Prostate gland (tissue), 2 donors: ENCODE measurements at regions not wholly inside any gene's neighbourhood (a gene's known extent, or its start where the extent isn't known, plus 50 kb on each side); places are given as distances from the start of the nearest gene placed in this dataset.
"Not testable (repeated sequence)": the region's sequence is repeated elsewhere in the genome, so short reads cannot be mapped to it uniquely, and the experiment has no call there.

Experiments
- DNase-seq: peaks from one replicate; pipeline ENCODE4 v3.0.0-alpha.2; 2019; ENCODE audit warnings: low spot score
- H3K27ac ChIP-seq, 2 donors: fragments of 200-600 bp; sonication (generic); 2 replicates each; pipeline ENCODE4 v1.5.1; 2017 to 2019
- H3K27me3 ChIP-seq: fragments of 200-600 bp; sonication (generic); replicated peaks from 2 replicates; pipeline ENCODE4 v1.5.1; 2019; ENCODE audit not compliant: insufficient read depth
- H3K36me3 ChIP-seq, 2 donors: fragments of 200-600 bp; sonication (generic); 1 replicate in 1 of 2; 2 replicates in 1 of 2; pipeline versions ENCODE4 v1.5.1 to v1.8.1; 2017 to 2019
- H3K4me1 ChIP-seq: fragments of 200-600 bp; sonication (generic); replicated peaks from 2 replicates; pipeline ENCODE4 v1.5.1; 2019
- H3K4me3 ChIP-seq, 2 donors: fragments of 200-600 bp; sonication (generic); 2 replicates each; pipeline ENCODE4 v1.5.1; 2017 to 2019
- H3K9me3 ChIP-seq: fragments of 200-600 bp; sonication (generic); 2 replicates; pipeline ENCODE4 v1.5.1; 2017
- POLR2A ChIP-seq: fragments of 450-650 bp; IDR thresholded peaks from one replicate; pipeline ENCODE4 v1.6.1; 2016; ENCODE audit warnings: antibody characterized with exemption, mild to moderate bottlenecking
- POLR2AphosphoS5 ChIP-seq: sonication (generic); formaldehyde crosslinking; IDR thresholded peaks from one replicate; pipeline ENCODE4 v1.6.1; 2017; ENCODE audit warnings: antibody characterized with exemption
- WGBS: methylation state at CpG from one replicate; pipeline ENCODE4 v1.1.5; 2018; 5-methylcytosine and 5-hydroxymethylcytosine counted together
- intact Hi-C: fragments of 100-400 bp; cut with DNase I; formaldehyde crosslinking; loops from one replicate; pipeline ENCODE4 v1.14.2; 2022
- TF ChIP-seq, protein P1 (sequence below), 4 experiments: fragments of 200-600 bp in 2 of 4; fragments of 450-650 bp in 2 of 4; sonication (generic) in 2 of 4; IDR thresholded peaks; 1 replicate in 3 of 4; 2 replicates in 1 of 4; pipeline ENCODE4 v1.5.1; 2016 to 2019; ENCODE audit warnings: antibody characterized with exemption in 4 of 4, mild to moderate bottlenecking in 2 of 4, moderate library complexity in 2 of 4

DNA sequence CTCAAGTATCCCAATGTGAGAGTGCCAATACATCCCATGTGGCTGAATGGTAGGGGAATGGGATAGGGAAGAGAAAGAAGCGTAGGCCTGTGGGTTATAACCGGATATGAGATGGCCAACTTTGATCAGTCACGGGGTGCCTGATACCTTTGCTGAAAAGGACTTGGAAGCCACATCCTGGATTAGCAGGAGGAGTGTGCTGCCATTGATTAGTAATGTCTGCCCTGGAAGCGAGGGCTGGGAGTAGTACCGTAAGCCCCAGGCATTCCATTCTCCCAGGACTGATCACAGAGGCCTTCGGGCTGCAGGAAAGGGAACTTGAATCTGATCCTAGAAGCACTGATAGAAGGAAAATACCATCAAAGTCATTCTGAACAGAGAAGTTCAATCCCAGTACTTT, 218.5 kb downstream of the TFCP2L1 start:
- Histone ChIP-seq H3K27ac (no peak overlapping the region), H3K9me3 (no peaks in the 10 kb centered on the region), H3K4me1 (no peaks in the 10 kb centered on the region), H3K36me3 (no peaks in the 10 kb centered on the region), H3K4me3 (no peak overlapping the region), H3K27me3 (no peaks in the 10 kb centered on the region)
- 92% methylated on average over 6 of the region's 6 CpGs for WGBS
- intact Hi-C loops: no loop called here
- TF ChIP-seq POLR2AphosphoS5 (no peak), POLR2A (no peak)
- TF ChIP-seq, protein P1, sequence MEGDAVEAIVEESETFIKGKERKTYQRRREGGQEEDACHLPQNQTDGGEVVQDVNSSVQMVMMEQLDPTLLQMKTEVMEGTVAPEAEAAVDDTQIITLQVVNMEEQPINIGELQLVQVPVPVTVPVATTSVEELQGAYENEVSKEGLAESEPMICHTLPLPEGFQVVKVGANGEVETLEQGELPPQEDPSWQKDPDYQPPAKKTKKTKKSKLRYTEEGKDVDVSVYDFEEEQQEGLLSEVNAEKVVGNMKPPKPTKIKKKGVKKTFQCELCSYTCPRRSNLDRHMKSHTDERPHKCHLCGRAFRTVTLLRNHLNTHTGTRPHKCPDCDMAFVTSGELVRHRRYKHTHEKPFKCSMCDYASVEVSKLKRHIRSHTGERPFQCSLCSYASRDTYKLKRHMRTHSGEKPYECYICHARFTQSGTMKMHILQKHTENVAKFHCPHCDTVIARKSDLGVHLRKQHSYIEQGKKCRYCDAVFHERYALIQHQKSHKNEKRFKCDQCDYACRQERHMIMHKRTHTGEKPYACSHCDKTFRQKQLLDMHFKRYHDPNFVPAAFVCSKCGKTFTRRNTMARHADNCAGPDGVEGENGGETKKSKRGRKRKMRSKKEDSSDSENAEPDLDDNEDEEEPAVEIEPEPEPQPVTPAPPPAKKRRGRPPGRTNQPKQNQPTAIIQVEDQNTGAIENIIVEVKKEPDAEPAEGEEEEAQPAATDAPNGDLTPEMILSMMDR (IDR thresholded peaks at IDR 0.05): no peak
- DNase-seq: no peak

DNA sequence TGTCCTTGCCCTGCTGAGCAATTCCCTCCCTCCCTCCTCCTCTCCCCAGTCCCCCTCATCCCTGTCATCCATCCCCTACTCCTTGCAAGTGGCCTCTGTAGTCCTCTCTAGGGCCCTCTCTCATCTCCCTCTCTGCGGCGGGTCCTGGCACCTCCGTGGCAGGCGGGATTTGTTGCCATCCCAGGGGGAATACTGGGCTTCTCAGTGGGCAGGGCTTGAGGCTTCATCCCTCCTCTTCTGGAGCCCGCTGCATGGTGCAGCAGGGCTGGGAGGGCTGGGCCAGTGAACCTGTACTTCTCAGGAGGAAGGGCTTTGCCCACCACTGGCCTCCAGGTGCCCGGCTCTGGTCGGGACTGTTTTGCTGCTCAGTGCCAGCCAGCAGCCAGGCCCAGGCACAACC, 216.2 kb downstream of the TFCP2L1 start:
- DNase-seq: no peak
- H3K36me3 ChIP-seq: no peaks in the 10 kb centered on the region
- TF ChIP-seq POLR2AphosphoS5: no peak
- H3K27me3 ChIP-seq: no peaks in the 10 kb centered on the region
- intact Hi-C loops: no loop called here
- 82% methylated on average over 7 of the region's 7 CpGs for WGBS
- no peak overlapping the region for H3K27ac ChIP-seq
- no peaks in the 10 kb centered on the region for H3K4me1 ChIP-seq
- no peak overlapping the region for H3K4me3 ChIP-seq
- H3K9me3 ChIP-seq: no peaks in the 10 kb centered on the region

DNA sequence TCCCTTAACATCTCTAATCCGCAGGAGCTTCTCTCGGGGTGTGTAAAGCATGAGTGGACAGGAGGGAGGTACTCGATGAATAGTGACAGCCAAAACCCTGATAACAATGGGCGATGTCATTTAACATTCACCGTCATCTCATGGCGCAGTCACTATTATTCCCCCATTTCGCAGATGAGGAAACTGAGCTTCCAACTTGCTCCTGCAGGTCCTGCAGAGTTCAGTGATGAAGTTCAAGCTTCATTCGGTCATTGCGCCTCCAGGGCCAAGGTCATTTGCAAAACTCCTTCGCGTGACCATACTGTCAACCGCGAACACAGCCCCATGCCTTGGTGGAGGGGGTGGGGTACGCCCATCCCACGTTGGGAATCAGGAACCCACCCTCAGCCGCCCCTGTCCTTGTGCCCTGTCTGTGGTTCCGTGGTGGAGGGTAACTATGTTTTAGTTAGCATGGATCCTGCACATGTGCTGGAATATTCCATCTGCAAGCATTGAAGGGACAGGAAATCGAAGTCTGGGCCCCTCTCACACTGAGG, 215.5 kb downstream of the TFCP2L1 start:
- no peak for DNase-seq
- WGBS: 90% methylated on average over 18 of the region's 18 CpGs
- Histone ChIP-seq H3K9me3 (no peaks in the 10 kb centered on the region), H3K4me3 (no peak overlapping the region), H3K4me1 (no peaks in the 10 kb centered on the region), H3K27ac (no peak overlapping the region), H3K36me3 (no peaks in the 10 kb centered on the region), H3K27me3 (no peaks in the 10 kb centered on the region)
- TF ChIP-seq, protein P1 (IDR thresholded peaks at IDR 0.05): no peak
- TF ChIP-seq POLR2AphosphoS5 (no peak), POLR2A (no peak)
- intact Hi-C loops: no loop called here

DNA sequence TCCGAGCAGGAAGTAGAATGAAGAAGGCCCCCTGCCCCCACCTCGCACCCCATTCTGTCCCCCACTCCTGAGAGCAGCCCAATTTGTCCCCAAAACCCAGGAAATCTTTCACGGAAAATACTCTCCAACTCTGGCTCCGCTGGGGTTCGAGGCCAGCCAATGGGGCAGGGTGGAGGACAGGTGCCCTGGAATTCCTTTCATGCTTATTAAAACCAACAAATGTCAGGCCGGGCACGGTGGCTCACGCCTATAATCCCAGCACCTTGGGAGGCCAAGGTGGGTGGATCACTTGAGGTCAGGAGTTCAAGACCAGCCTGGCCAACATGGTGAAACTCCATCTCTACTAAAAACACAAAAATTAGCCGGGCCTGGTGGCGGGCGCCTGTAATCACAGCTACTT, 214.9 kb downstream of the TFCP2L1 start:
- not testable (repeated sequence) for H3K4me3 ChIP-seq, DNase-seq, H3K9me3 ChIP-seq, H3K36me3 ChIP-seq, H3K27ac ChIP-seq, H3K4me1 ChIP-seq, H3K27me3 ChIP-seq
- WGBS: 92% methylated on average over 11 of the region's 11 CpGs
- intact Hi-C loops: loop anchor here (2.0 to 10.0 kb wide), 3 partner anchors 115 to 725 kb away; partner anchors contain the start of genes GLI2 and INHBB

DNA sequence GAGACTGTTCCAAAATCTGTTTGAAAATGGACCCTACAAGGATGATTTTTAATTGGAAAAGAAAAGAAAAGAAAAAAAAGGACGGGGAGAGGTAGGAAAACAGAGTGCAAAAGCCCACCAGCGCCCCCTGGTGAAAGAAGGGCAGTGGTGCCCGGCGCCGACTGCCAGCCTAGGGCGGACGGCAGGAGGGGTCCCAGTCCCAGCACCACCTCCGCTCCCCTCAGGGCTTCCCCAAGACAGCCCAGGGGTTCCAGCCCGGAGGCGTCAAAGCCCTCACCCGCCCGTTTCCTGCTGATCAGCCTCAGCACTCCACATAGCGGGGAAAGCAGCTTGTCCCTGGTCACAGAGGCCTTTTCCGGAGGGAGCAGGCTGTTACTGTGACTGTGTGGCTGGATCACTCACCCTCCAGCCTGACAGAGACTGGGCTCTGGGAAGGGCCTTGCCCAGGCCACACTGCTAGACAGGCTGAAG, 213.9 kb downstream of the TFCP2L1 start:
- intact Hi-C loops: loop anchor here (1.0 to 10.0 kb wide), 4 partner anchors 116 to 726 kb away; partner anchors contain the start of genes GLI2 and INHBB
- H3K27me3 ChIP-seq: no peaks in the 10 kb centered on the region
- H3K27ac ChIP-seq: no peak overlapping the region
- H3K4me1 ChIP-seq: no peaks in the 10 kb centered on the region
- DNase-seq: peak; percentile 50
- no peaks in the 10 kb centered on the region for H3K36me3 ChIP-seq
- TF ChIP-seq POLR2A (no peak), POLR2AphosphoS5 (no peak)
- TF ChIP-seq, protein P1 (IDR thresholded peaks at IDR 0.05): peak; percentile 88 to 98 (median 94)
- WGBS: 9% methylated on average over 14 of the region's 14 CpGs
- H3K9me3 ChIP-seq: no peaks in the 10 kb centered on the region
- no peak overlapping the region for H3K4me3 ChIP-seq

DNA sequence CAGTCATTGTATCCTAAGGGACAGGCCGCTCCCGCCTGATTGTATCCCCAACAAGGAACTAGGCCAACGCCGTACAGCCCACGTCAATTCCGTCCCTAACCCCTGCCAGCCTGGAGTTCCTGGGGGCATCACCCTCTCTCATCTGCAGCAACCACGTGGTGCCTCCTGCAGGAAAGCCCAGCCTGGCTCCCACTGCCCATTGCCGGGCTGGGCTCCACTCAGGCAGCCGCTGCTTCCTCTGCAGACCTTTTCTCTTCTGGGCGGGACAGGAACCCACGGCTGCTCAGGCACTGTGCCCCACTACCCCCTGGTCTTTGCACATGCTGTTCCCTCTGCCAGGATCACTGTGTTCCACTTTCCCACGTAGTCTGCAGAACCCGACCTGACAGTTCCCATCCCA, 212.2 kb downstream of the TFCP2L1 start:
- H3K4me1 ChIP-seq: no peaks in the 10 kb centered on the region
- H3K27ac ChIP-seq: no peak overlapping the region
- H3K9me3 ChIP-seq: no peaks in the 10 kb centered on the region
- H3K36me3 ChIP-seq: no peaks in the 10 kb centered on the region
- DNase-seq: no peak
- no peak overlapping the region for H3K4me3 ChIP-seq
- TF ChIP-seq, protein P1 (IDR thresholded peaks at IDR 0.05): no peak
- no peak for TF ChIP-seq POLR2AphosphoS5
- H3K27me3 ChIP-seq: no peaks in the 10 kb centered on the region
- WGBS: 87% methylated on average over 12 of the region's 13 CpGs
- intact Hi-C loops: loop anchor here (10.0 kb wide), 2 partner anchors 118 to 728 kb away; partner anchors contain the start of gene INHBB
